ENCODE measurements at regions not wholly inside any gene's neighbourhood (a gene's known extent, or its start where the extent isn't known, plus 50 kb on each side); places are given as distances from the start of the nearest gene placed in this dataset.

- ChIA-PET CTCF (no interaction called here), POLR2A (no interaction called here)
- no peak for DNase-seq (ENCODE audit: low read depth, low spot score)
- no peak for TF ChIP-seq CTCF (IDR thresholded peaks at IDR 0.05; ENCODE audit: insufficient read depth, low read length, missing control alignments)
- no peak overlapping the region for H3K4me3 ChIP-seq (ENCODE audit: low read depth, low read length)
These were observed 420.3 kb downstream of the PCDH17 start for GRCh38 chr13:58051807-58052375.

- POLR2A ChIA-PET, result no interaction called here
- H3K4me3 ChIP-seq (ENCODE audit: low read depth, low read length), result no peak overlapping the region
- no peak for DNase-seq (ENCODE audit: low read depth, low spot score)
- TF ChIP-seq CTCF (IDR thresholded peaks at IDR 0.05; ENCODE audit: insufficient read depth, low read length, missing control alignments), result no peak
- CTCF ChIA-PET, result no interaction called here
These were observed 424.9 kb downstream of the PCDH17 start for GRCh38 chr13:58056426-58056825.

- TF ChIP-seq CTCF (IDR thresholded peaks at IDR 0.05; ENCODE audit: insufficient read depth, low read length, missing control alignments), result no peak
- DNase-seq (ENCODE audit: low read depth, low spot score), result no peak
- no peak overlapping the region for H3K4me3 ChIP-seq (ENCODE audit: low read depth, low read length)
- ChIA-PET CTCF (no interaction called here), POLR2A (no interaction called here)
These were observed 428.1 kb downstream of the PCDH17 start for GRCh38 chr13:58059624-58060023.

GRCh38 chr13:58080806-58081205 lies 449.3 kb downstream of the PCDH17 start:
- DNase-seq (ENCODE audit: low read depth, low spot score), result no peak
- no peak overlapping the region for H3K4me3 ChIP-seq (ENCODE audit: low read depth, low read length)
- POLR2A ChIA-PET, result no interaction called here
- no peak for TF ChIP-seq CTCF (IDR thresholded peaks at IDR 0.05; ENCODE audit: insufficient read depth, low read length, missing control alignments)
- CTCF ChIA-PET, result no interaction called here

- ChIA-PET CTCF (no interaction called here), POLR2A (no interaction called here)
- no peak for TF ChIP-seq CTCF (IDR thresholded peaks at IDR 0.05; ENCODE audit: insufficient read depth, low read length, missing control alignments)
- no peak overlapping the region for H3K4me3 ChIP-seq (ENCODE audit: low read depth, low read length)
- no peak for DNase-seq (ENCODE audit: low read depth, low spot score)
These were observed 449.8 kb downstream of the PCDH17 start for GRCh38 chr13:58081301-58081820.

- ChIA-PET POLR2A (no interaction called here), CTCF (no interaction called here)
- no peak overlapping the region for H3K4me3 ChIP-seq (ENCODE audit: low read depth, low read length)
- no peak for TF ChIP-seq CTCF (IDR thresholded peaks at IDR 0.05; ENCODE audit: insufficient read depth, low read length, missing control alignments)
- no peak for DNase-seq (ENCODE audit: low read depth, low spot score)
These were observed 451.5 kb downstream of the PCDH17 start for GRCh38 chr13:58083064-58083463.
